CD14-positive monocyte (primary cell): ENCODE measurements at regions not wholly inside any gene's neighbourhood (a gene's known extent, or its start where the extent isn't known, plus 50 kb on each side); places are given as distances from the start of the nearest gene placed in this dataset.
"Not testable (repeated sequence)": the region's sequence is repeated elsewhere in the genome, so short reads cannot be mapped to it uniquely, and the experiment has no call there.

Source experiments
- DNase-seq, 3 donors: peaks; one replicate each; pipeline ENCODE4 v3.0.0-alpha.2; 2011 to 2022
- H2AFZ ChIP-seq: 2 replicates; pipeline ENCODE4 v1.6.0; 2012; ENCODE audit warnings: mild to moderate bottlenecking, low read depth, low read length, inconsistent platforms; ENCODE audit not compliant: insufficient read depth, poor library complexity, severe bottlenecking
- H3K27ac ChIP-seq, 2 donors: 1 replicate in 1 of 2; 2 replicates in 1 of 2; pipeline ENCODE4 v1.5.1; 2012 to 2013; ENCODE audit warnings: low read length in 2 of 2, control low read depth in 1 of 2, inconsistent platforms in 1 of 2, low read depth in 1 of 2, mild to moderate bottlenecking in 1 of 2
- H3K27me3 ChIP-seq, 2 donors: one replicate each; pipeline versions ENCODE4 v1.6.0 to v1.6.1; 2011 to 2013; ENCODE audit warnings: low read length in 2 of 2; ENCODE audit not compliant: control insufficient read depth in 2 of 2, insufficient read depth in 2 of 2
- H3K36me3 ChIP-seq, 2 donors: replicated peaks in 1 of 2; 1 replicate in 1 of 2; 2 replicates in 1 of 2; pipeline versions ENCODE4 v1.5.1 to v1.6.1; 2012 to 2013; ENCODE audit warnings: low read length in 2 of 2, control low read depth in 1 of 2, inconsistent platforms in 1 of 2, mild to moderate bottlenecking in 1 of 2; ENCODE audit not compliant: insufficient read depth in 2 of 2, control insufficient read depth in 1 of 2
- H3K4me1 ChIP-seq, 2 donors: 1 replicate in 1 of 2; 2 replicates in 1 of 2; pipeline versions ENCODE4 v1.5.1 to v1.6.1; 2012 to 2013; ENCODE audit warnings: low read length in 2 of 2, control low read depth in 1 of 2, inconsistent platforms in 1 of 2, mild to moderate bottlenecking in 1 of 2, moderate library complexity in 1 of 2; ENCODE audit not compliant: insufficient read depth in 2 of 2, control insufficient read depth in 1 of 2
- H3K4me2 ChIP-seq: replicated peaks from 2 replicates; pipeline ENCODE3; 2012; ENCODE audit warnings: low read length, moderate library complexity, mild to moderate bottlenecking; ENCODE audit not compliant: poor library complexity, severe bottlenecking; ENCODE audit errors: extremely low read depth
- H3K4me3 ChIP-seq, 3 experiments: fragments of 200-600 bp in 1 of 3; sonication (generic) in 1 of 3; replicated peaks in 1 of 3; 1 replicate in 2 of 3; 2 replicates in 1 of 3; pipeline ENCODE4 v1.5.1; 2011 to 2013; ENCODE audit warnings: low read length in 3 of 3, mild to moderate bottlenecking in 3 of 3, control low read depth in 2 of 3, low read depth in 2 of 3, inconsistent platforms in 1 of 3, moderate library complexity in 1 of 3
- H3K79me2 ChIP-seq: 2 replicates; pipeline ENCODE4 v1.6.0; 2012; ENCODE audit warnings: mild to moderate bottlenecking, control low read depth, inconsistent platforms, low read length, moderate library complexity; ENCODE audit not compliant: insufficient read depth
- H3K9ac ChIP-seq: 2 replicates; pipeline ENCODE4 v1.6.0; 2017; ENCODE audit warnings: low read length, mild to moderate bottlenecking; ENCODE audit not compliant: insufficient read depth, poor library complexity, severe bottlenecking
- H3K9me3 ChIP-seq, 2 donors: replicated peaks in 1 of 2; 1 replicate in 1 of 2; 2 replicates in 1 of 2; pipeline versions ENCODE4 v1.5.1 to v1.6.1; 2012 to 2013; ENCODE audit warnings: low read length in 2 of 2, control low read depth in 1 of 2; ENCODE audit not compliant: control insufficient read depth in 1 of 2, insufficient read depth in 1 of 2
- H4K20me1 ChIP-seq: 2 replicates; pipeline ENCODE4 v1.6.0; 2012; ENCODE audit warnings: mild to moderate bottlenecking, low read length, control low read depth, moderate library complexity; ENCODE audit not compliant: insufficient read depth
- H3K27ac Mint-ChIP-seq, 7 donors: one replicate each; pipeline ENCODE4 v1.8.0; 2020; ENCODE audit warnings: mild to moderate bottlenecking in 7 of 7, mixed read lengths in 7 of 7, moderate library complexity in 6 of 7, inconsistent platforms in 2 of 7
- H3K27me3 Mint-ChIP-seq, 3 donors: one replicate each; pipeline ENCODE4 v1.8.0; 2021 to 2022; ENCODE audit warnings: low read depth in 3 of 3, mild to moderate bottlenecking in 3 of 3, mixed read lengths in 3 of 3, moderate library complexity in 3 of 3, inconsistent platforms in 1 of 3
- H3K36me3 Mint-ChIP-seq, 2 donors: one replicate each; pipeline ENCODE4 v1.8.0; 2020; ENCODE audit warnings: mixed read lengths in 2 of 2, inconsistent platforms in 1 of 2, mild to moderate bottlenecking in 1 of 2
- H3K4me1 Mint-ChIP-seq: one replicate; pipeline ENCODE4 v1.8.0; 2020; ENCODE audit warnings: mild to moderate bottlenecking, mixed read lengths
- H3K4me3 Mint-ChIP-seq, 2 donors: one replicate each; pipeline ENCODE4 v1.8.0; 2020; ENCODE audit warnings: mild to moderate bottlenecking in 2 of 2, mixed read lengths in 2 of 2, moderate library complexity in 1 of 2
- H3K9me3 Mint-ChIP-seq, 7 donors: one replicate each; pipeline ENCODE4 v1.8.0; 2020 to 2022; ENCODE audit warnings: mixed read lengths in 7 of 7, mild to moderate bottlenecking in 6 of 7, moderate library complexity in 6 of 7, inconsistent platforms in 2 of 7
- CTCF ChIP-seq: fragments of 200-600 bp; IDR thresholded peaks from one replicate; pipeline ENCODE4 v1.8.0; 2022; ENCODE audit warnings: antibody characterized with exemption, mild to moderate bottlenecking
- WGBS: methylation state at CpG from one replicate; pipeline ENCODE4 v1.1.5; 2013; ENCODE audit warnings: missing lambda C conversion rate; ENCODE audit not compliant: insufficient coverage; 5-methylcytosine and 5-hydroxymethylcytosine counted together
- intact Hi-C, 2 donors: fragments of 100-400 bp; cut with micrococcal nuclease; formaldehyde crosslinking; loops; one replicate each; pipeline versions ENCODE4 v1.15.0 to v1.15.1; 2023

GRCh38 chr16:5296176-5296575 is 198.6 kb upstream of the EEF2KMT start:
- no peak for TF ChIP-seq CTCF
- H3K27me3 ChIP-seq: no peaks in the 10 kb centered on the region
- no peak for DNase-seq
- H3K36me3 Mint-ChIP-seq: no peaks in the 10 kb centered on the region
- H3K4me2 ChIP-seq: no peak overlapping the region
- no peaks in the 10 kb centered on the region for H3K4me1 ChIP-seq
- no peak overlapping the region for H3K4me3 Mint-ChIP-seq
- H3K27ac ChIP-seq: no peak overlapping the region
- H4K20me1 ChIP-seq: no peaks in the 10 kb centered on the region
- no peak overlapping the region for H2AFZ ChIP-seq
- no peak overlapping the region for H3K4me3 ChIP-seq
- H3K4me1 Mint-ChIP-seq: no peaks in the 10 kb centered on the region
- intact Hi-C loops: no loop called here
- no peak overlapping the region for H3K27ac Mint-ChIP-seq
- no peak overlapping the region for H3K9ac ChIP-seq
- 71% methylated on average over 1 of the region's 3 CpGs for WGBS
- peaks cover 1 to 5% (median 2%) of the 10 kb centered on the region in 3 donors for H3K27me3 Mint-ChIP-seq
- no peaks in the 10 kb centered on the region for H3K36me3 ChIP-seq
- H3K79me2 ChIP-seq: no peaks in the 10 kb centered on the region
- peaks cover under 1 to 4% (median 3%) of the 10 kb centered on the region in 7 donors for H3K9me3 Mint-ChIP-seq
- peaks cover 0 to 2% of the 10 kb centered on the region in 2 donors for H3K9me3 ChIP-seq

GRCh38 chr16:5295304-5295703 is 197.7 kb upstream of the EEF2KMT start:
- H3K4me3 ChIP-seq, intact Hi-C loops, DNase-seq, H3K9me3 ChIP-seq, H3K4me3 Mint-ChIP-seq, H3K79me2 ChIP-seq, H3K27me3 ChIP-seq, H3K36me3 Mint-ChIP-seq, H3K4me2 ChIP-seq, H4K20me1 ChIP-seq, H3K27me3 Mint-ChIP-seq, H3K4me1 Mint-ChIP-seq, H2AFZ ChIP-seq, H3K9ac ChIP-seq, H3K9me3 Mint-ChIP-seq, H3K36me3 ChIP-seq, H3K27ac ChIP-seq, H3K4me1 ChIP-seq: not testable (repeated sequence)
- WGBS: 75% methylated on average over 5 of the region's 8 CpGs
- peak overlapping the region in 1 of 7 donors; percentile 7 for H3K27ac Mint-ChIP-seq

GRCh38 chr16:5282152-5282551 is 184.6 kb upstream of the EEF2KMT start:
- H3K9me3 Mint-ChIP-seq: peaks cover 20 to 43% (median 29%) of the 10 kb centered on the region in 7 donors
- DNase-seq: not testable (repeated sequence)

More at GRCh38 chr16:5282152-5282551, 184.6 kb upstream of the EEF2KMT start:
- H3K4me3 ChIP-seq, H3K79me2 ChIP-seq, H3K27me3 Mint-ChIP-seq, H2AFZ ChIP-seq, H4K20me1 ChIP-seq, intact Hi-C loops, H3K36me3 Mint-ChIP-seq, H3K27ac ChIP-seq, H3K4me3 Mint-ChIP-seq, H3K9ac ChIP-seq, H3K27me3 ChIP-seq, H3K4me1 ChIP-seq, H3K4me2 ChIP-seq, H3K4me1 Mint-ChIP-seq, H3K36me3 ChIP-seq: not testable (repeated sequence)
- 100% methylated on average over 1 of the region's 2 CpGs for WGBS
- peak overlapping the region in 1 of 7 donors; percentile 15 for H3K27ac Mint-ChIP-seq
- H3K9me3 ChIP-seq: peaks cover 6 to 23% of the 10 kb centered on the region in 2 donors
